HG03354 (cell line): ENCODE measurements at regions not wholly inside any gene's neighbourhood (a gene's known extent, or its start where the extent isn't known, plus 50 kb on each side); places are given as distances from the start of the nearest gene placed in this dataset.
"Not testable (repeated sequence)": the region's sequence is repeated elsewhere in the genome, so short reads cannot be mapped to it uniquely, and the experiment has no call there.

Experiments used
- ATAC-seq: cut with Tn5 transposase; IDR thresholded peaks from one replicate; pipeline ENCODE4 v1.9.1; 2021; ENCODE audit warnings: mild to moderate bottlenecking; ENCODE audit not compliant: unreplicated experiment, poor library complexity, severe bottlenecking

GRCh38 chr9:62830829-62831459, 1641.1 kb downstream of the SPATA31A7 start:
- not testable (repeated sequence) for ATAC-seq

- not testable (repeated sequence) for ATAC-seq
Observed at GRCh38 chr9:62833323-62834200, 1643.7 kb downstream of the SPATA31A7 start.

GRCh38 chr9:62837254-62837911, 1647.5 kb downstream of the SPATA31A7 start:
- ATAC-seq = peak; percentile 31

GRCh38 chr9:62838024-62838718, 1648.3 kb downstream of the SPATA31A7 start:
- peak; percentile 99 for ATAC-seq

- not testable (repeated sequence) for ATAC-seq
Observed at GRCh38 chr9:62839168-62839567, 1649.3 kb downstream of the SPATA31A7 start.

GRCh38 chr9:62843145-62843544, 1653.3 kb downstream of the SPATA31A7 start:
- not testable (repeated sequence) for ATAC-seq

GRCh38 chr9:62843706-62844290, 1654.0 kb downstream of the SPATA31A7 start:
- ATAC-seq = not testable (repeated sequence)

GRCh38 chr9:62844681-62845185, 1654.9 kb downstream of the SPATA31A7 start:
- not testable (repeated sequence) for ATAC-seq

- not testable (repeated sequence) for ATAC-seq
Observed at GRCh38 chr9:62848258-62848657, 1658.4 kb downstream of the SPATA31A7 start.

GRCh38 chr9:62849991-62850390, 1660.2 kb downstream of the SPATA31A7 start:
- not testable (repeated sequence) for ATAC-seq

- ATAC-seq = not testable (repeated sequence)
Observed at GRCh38 chr9:62857280-62857679, 1667.4 kb downstream of the SPATA31A7 start.

- ATAC-seq = not testable (repeated sequence)
Observed at GRCh38 chr9:62858240-62858639, 1668.4 kb downstream of the SPATA31A7 start.

- not testable (repeated sequence) for ATAC-seq
Observed at GRCh38 chr9:62860939-62861860, 1671.4 kb downstream of the SPATA31A7 start.

- not testable (repeated sequence) for ATAC-seq
Observed at GRCh38 chr9:62862180-62862579, 1672.3 kb downstream of the SPATA31A7 start.

- not testable (repeated sequence) for ATAC-seq
Observed at GRCh38 chr9:62863319-62863718, 1673.5 kb downstream of the SPATA31A7 start.

GRCh38 chr9:62863867-62864266, 1674.0 kb downstream of the SPATA31A7 start:
- ATAC-seq = not testable (repeated sequence)

- ATAC-seq = not testable (repeated sequence)
Observed at GRCh38 chr9:62864481-62865469, 1674.9 kb downstream of the SPATA31A7 start.
